SK-N-SH (cell line): ENCODE measurements at regions not wholly inside any gene's neighbourhood (a gene's known extent, or its start where the extent isn't known, plus 50 kb on each side); places are given as distances from the start of the nearest gene placed in this dataset.

ENCODE experiments used
- CTCF ChIA-PET: fragments of 300-600, 350-600 bp; formaldehyde crosslinking; extraction: SDS; loops from one replicate; lab custom pipeline; 2021; lab: Yijun Ruan, JAX
- POLR2A ChIA-PET: fragments of 350-600 bp; sonication (Branson Sonifier 250); formaldehyde crosslinking; extraction: SDS; loops from one replicate; lab custom pipeline; 2020; ENCODE audit warnings: antibody characterized with exemption, inconsistent platforms; lab: Yijun Ruan, JAX
- DNase-seq: peaks from one replicate; pipeline ENCODE4 v3.0.0; 2012
- H2AFZ ChIP-seq: fragments of 200-600 bp; sonication (generic); 2 replicates; pipeline ENCODE4 v1.8.1; 2016; ENCODE audit warnings: antibody characterized with exemption, mild to moderate bottlenecking, low read depth
- H3F3A ChIP-seq: fragments of 200-600 bp; sonication (generic); replicated peaks from 2 replicates; pipeline ENCODE3; 2016; ENCODE audit warnings: antibody characterized with exemption, mild to moderate bottlenecking; ENCODE audit not compliant: insufficient read depth
- H3K27ac ChIP-seq, 2 experiments: fragments of 200-500 bp in 1 of 2; fragments of 200-600 bp in 1 of 2; sonication (Bioruptor generic) in 1 of 2; sonication (generic), shearing (Covaris generic) in 1 of 2; 2 replicates each; pipeline versions ENCODE4 v1.5.1 to v1.6.1; 2014 to 2016; ENCODE audit warnings: low read depth in 2 of 2, inconsistent platforms in 1 of 2, low read length in 1 of 2, mild to moderate bottlenecking in 1 of 2, mixed read lengths in 1 of 2
- H3K27me3 ChIP-seq: fragments of 200-600 bp; sonication (generic), shearing (Covaris generic); 2 replicates; pipeline ENCODE4 v1.6.1; 2016; ENCODE audit warnings: mixed run types; ENCODE audit not compliant: insufficient read depth
- H3K36me3 ChIP-seq, 2 experiments: fragments of 200-500 bp in 1 of 2; fragments of 200-600 bp in 1 of 2; sonication (Bioruptor generic) in 1 of 2; sonication (generic) in 1 of 2; replicated peaks in 1 of 2; 2 replicates each; pipeline versions ENCODE3 to v1.5.1; 2014 to 2016; ENCODE audit warnings: low read length in 1 of 2, mild to moderate bottlenecking in 1 of 2; ENCODE audit not compliant: insufficient read depth in 2 of 2, control insufficient read depth in 1 of 2
- H3K4me1 ChIP-seq, 2 experiments: fragments of 200-500 bp in 1 of 2; fragments of 200-600 bp in 1 of 2; sonication (Bioruptor generic) in 1 of 2; sonication (generic), shearing (Covaris generic) in 1 of 2; 2 replicates each; pipeline versions ENCODE4 v1.5.1 to v1.6.1; 2014 to 2016; ENCODE audit warnings: low read depth in 1 of 2, low read length in 1 of 2, mixed run types in 1 of 2; ENCODE audit not compliant: insufficient read depth in 2 of 2, control insufficient read depth in 1 of 2
- H3K4me2 ChIP-seq: fragments of 200-600 bp; sonication (generic), shearing (Covaris generic); 2 replicates; pipeline ENCODE4 v1.6.1; 2017; ENCODE audit warnings: mixed run types
- H3K4me3 ChIP-seq, 2 experiments: fragments of 200-500 bp in 1 of 2; fragments of 200-600 bp in 1 of 2; sonication (Bioruptor generic) in 1 of 2; sonication (generic), shearing (Covaris generic) in 1 of 2; 2 replicates each; pipeline versions ENCODE4 v1.5.1 to v1.8.1; 2014 to 2016; ENCODE audit warnings: low read depth in 2 of 2, inconsistent platforms in 1 of 2, low read length in 1 of 2, mild to moderate bottlenecking in 1 of 2, mixed read lengths in 1 of 2, moderate library complexity in 1 of 2
- H3K79me2 ChIP-seq: fragments of 200-600 bp; sonication (generic); 2 replicates; pipeline ENCODE4 v1.8.1; 2017; ENCODE audit warnings: mild to moderate bottlenecking; ENCODE audit not compliant: insufficient read depth
- H3K9ac ChIP-seq: fragments of 200-600 bp; sonication (generic); 2 replicates; pipeline ENCODE4 v1.6.1; 2017; ENCODE audit warnings: mixed run types
- H3K9me2 ChIP-seq: fragments of 200-600 bp; sonication (generic); 2 replicates; pipeline ENCODE4 v1.6.1; 2017; ENCODE audit warnings: mixed run types
- H3K9me3 ChIP-seq: fragments of 200-600 bp; sonication (generic); 2 replicates; pipeline ENCODE4 v1.6.1; 2017; ENCODE audit warnings: mixed run types, mild to moderate bottlenecking, moderate library complexity
- H4K20me1 ChIP-seq: fragments of 200-600 bp; sonication (generic); 2 replicates; pipeline ENCODE4 v1.6.1; 2017; ENCODE audit warnings: mild to moderate bottlenecking, mixed run types; ENCODE audit not compliant: insufficient read depth
- CHD2 ChIP-seq: fragments of 150-350 bp; IDR thresholded peaks from 2 replicates; pipeline ENCODE4 v1.6.1; 2018; ENCODE audit warnings: low read length; ENCODE audit not compliant: partially characterized antibody
- ELF1 ChIP-seq: IDR thresholded peaks from 2 replicates; pipeline ENCODE4 v1.4.0; 2012
- EP300 ChIP-seq, 2 experiments: IDR thresholded peaks; 2 replicates each; pipeline versions ENCODE4 v1.4.0 to v1.6.1; 2012; ENCODE audit warnings: borderline replicate concordance in 1 of 2, low read depth in 1 of 2, low read length in 1 of 2
- EZH2phosphoT487 ChIP-seq: fragments of 200-600 bp; sonication (generic); IDR thresholded peaks from 2 replicates; pipeline ENCODE4 v1.6.1; 2017; ENCODE audit warnings: low read depth, mixed run types, mild to moderate bottlenecking, antibody characterized with exemption, moderate library complexity, borderline replicate concordance
- FOSL2 ChIP-seq: IDR thresholded peaks from 2 replicates; pipeline ENCODE4 v1.4.0; 2012; ENCODE audit warnings: low read depth, mild to moderate bottlenecking, moderate library complexity, borderline replicate concordance
- FOXJ3 ChIP-seq: sonication (generic); formaldehyde crosslinking; IDR thresholded peaks from 2 replicates; pipeline ENCODE4 v1.5.1; 2020; ENCODE audit warnings: mild to moderate bottlenecking, missing genetic modification reagents
- FOXM1 ChIP-seq: IDR thresholded peaks from 2 replicates; pipeline ENCODE4 v1.4.0; 2012; ENCODE audit warnings: low read depth, mild to moderate bottlenecking
- IRF3 ChIP-seq: fragments of 150-350 bp; IDR thresholded peaks from 2 replicates; pipeline ENCODE4 v1.6.1; 2016; ENCODE audit warnings: mild to moderate bottlenecking, low read depth, low read length
- JUND ChIP-seq: IDR thresholded peaks from 2 replicates; pipeline ENCODE4 v1.4.0; 2012
- MEF2A ChIP-seq: IDR thresholded peaks from 2 replicates; pipeline ENCODE4 v1.4.0; 2012; ENCODE audit warnings: low read depth, borderline replicate concordance
- MXI1 ChIP-seq: IDR thresholded peaks from 2 replicates; pipeline ENCODE4 v1.6.1; 2012; ENCODE audit warnings: mild to moderate bottlenecking, low read depth, low read length, improper control_type of control experiment
- NFIC ChIP-seq: IDR thresholded peaks from 2 replicates; pipeline ENCODE4 v1.4.0; 2012; ENCODE audit warnings: borderline replicate concordance
- NRF1 ChIP-seq: IDR thresholded peaks from 2 replicates; pipeline ENCODE4 v1.6.1; 2012; ENCODE audit warnings: low read depth, mild to moderate bottlenecking, low read length
- RAD21 ChIP-seq: IDR thresholded peaks from 2 replicates; pipeline ENCODE4 v1.6.1; 2012; ENCODE audit warnings: mild to moderate bottlenecking, low read length
- REST ChIP-seq: IDR thresholded peaks from 2 replicates; pipeline ENCODE4 v1.6.1; 2012; ENCODE audit warnings: mild to moderate bottlenecking, low read depth, low read length, moderate library complexity
- RXRA ChIP-seq: IDR thresholded peaks from 2 replicates; pipeline ENCODE4 v1.4.0; 2012; ENCODE audit warnings: low read depth, mild to moderate bottlenecking, borderline replicate concordance
- SMC3 ChIP-seq: IDR thresholded peaks from 2 replicates; pipeline ENCODE4 v1.6.1; 2012; ENCODE audit warnings: low read depth, low read length, improper control_type of control experiment
- TAF1 ChIP-seq: IDR thresholded peaks from 2 replicates; pipeline ENCODE4 v1.6.1; 2012; ENCODE audit warnings: low read depth, mild to moderate bottlenecking, low read length, moderate library complexity, borderline replicate concordance
- USF1 ChIP-seq: IDR thresholded peaks from 2 replicates; pipeline ENCODE4 v1.4.0; 2012; ENCODE audit warnings: low read depth, borderline replicate concordance
- YY1 ChIP-seq: IDR thresholded peaks from 2 replicates; pipeline ENCODE4 v1.4.0; 2012; ENCODE audit warnings: low read depth, mild to moderate bottlenecking
- WGBS: methylation state at CpG from one replicate; pipeline ENCODE4 v1.1.6; 2017; ENCODE audit warnings: low lambda C conversion rate; 5-methylcytosine and 5-hydroxymethylcytosine counted together

- CTCF ChIA-PET, result interaction anchor here (1.4 kb wide), 1 partner anchor 70 kb away, joined by 3 read pairs; no protein-coding TSS in a partner anchor
- TF ChIP-seq FOSL2, result no peak
- TF ChIP-seq YY1, result no peak
- no peak for TF ChIP-seq FOXM1
- TF ChIP-seq EZH2phosphoT487, result no peak
- TF ChIP-seq EP300 (IDR thresholded peaks at IDR 0.05; ENCODE audit: borderline replicate concordance in 1 of 2, low read depth in 1 of 2, low read length in 1 of 2), result no peak
- no peak for TF ChIP-seq CHD2
- no peak for TF ChIP-seq RXRA
- TF ChIP-seq NRF1, result no peak
- TF ChIP-seq SMC3, result no peak
- no peak for TF ChIP-seq IRF3
- no peak for TF ChIP-seq MXI1
- TF ChIP-seq FOXJ3 (CRISPR knock-in tag), result no peak
- TF ChIP-seq MEF2A, result no peak
- TF ChIP-seq ELF1, result no peak
- TF ChIP-seq USF1, result no peak
- no peak for TF ChIP-seq JUND
- TF ChIP-seq NFIC, result no peak
- no peak for TF ChIP-seq REST
- TF ChIP-seq RAD21, result no peak
- no peak for TF ChIP-seq TAF1
- 100% methylated on average over 1 of the region's 1 CpG for WGBS
- Histone ChIP-seq H3K9me3 (no peaks in the 10 kb centered on the region), H2AFZ (no peak overlapping the region), H3K9ac (no peak overlapping the region), H3F3A (no peaks in the 10 kb centered on the region), H3K9me2 (no peaks in the 10 kb centered on the region), H4K20me1 (no peaks in the 10 kb centered on the region), H3K27ac (no peak overlapping the region), H3K4me2 (no peak overlapping the region), H3K27me3 (no peaks in the 10 kb centered on the region), H3K79me2 (no peaks in the 10 kb centered on the region), H3K4me3 (no peak overlapping the region), H3K36me3 (peaks cover 6 to 8% of the 10 kb centered on the region in 2 experiments), H3K4me1 (no peaks in the 10 kb centered on the region; a peak in 1 of 4 replicates)
- no peak for DNase-seq
- POLR2A ChIA-PET, result no interaction called here
Measured at GRCh38 chr3:124635169-124635539, 95.1 kb upstream of the UMPS start.
